H9 (cell line): ENCODE measurements at regions not wholly inside any gene's neighbourhood (a gene's known extent, or its start where the extent isn't known, plus 50 kb on each side); places are given as distances from the start of the nearest gene placed in this dataset.

Experiments
- DNase-seq: peaks from one replicate; pipeline ENCODE4 v3.0.0-alpha.2; 2017
- H2AFZ ChIP-seq: one replicate; pipeline ENCODE4 v1.6.1; 2013; ENCODE audit warnings: mild to moderate bottlenecking, low read length, control low read depth, moderate library complexity
- H2AK5ac ChIP-seq: 2 replicates; pipeline ENCODE4 v1.6.1; 2013; ENCODE audit warnings: low read length, control low read depth, mixed read lengths; ENCODE audit not compliant: insufficient read length
- H2BK120ac ChIP-seq: one replicate; pipeline ENCODE4 v1.6.1; 2013; ENCODE audit warnings: low read depth, mild to moderate bottlenecking, low read length, control low read depth, inconsistent platforms; ENCODE audit not compliant: poor library complexity, severe bottlenecking
- H2BK12ac ChIP-seq: 2 replicates; pipeline ENCODE4 v1.6.1; 2013; ENCODE audit warnings: low read length, control low read depth, mixed read lengths, low read depth; ENCODE audit not compliant: insufficient read length
- H2BK15ac ChIP-seq: 2 replicates; pipeline ENCODE4 v1.6.1; 2013; ENCODE audit warnings: low read depth, low read length, control low read depth
- H2BK20ac ChIP-seq: one replicate; pipeline ENCODE4 v1.6.1; 2013; ENCODE audit warnings: low read depth, mild to moderate bottlenecking, low read length, control low read depth, inconsistent platforms; ENCODE audit not compliant: poor library complexity, severe bottlenecking
- H2BK5ac ChIP-seq: 2 replicates; pipeline ENCODE4 v1.6.1; 2013; ENCODE audit warnings: low read length, control low read depth, mixed read lengths; ENCODE audit not compliant: insufficient read length
- H3K14ac ChIP-seq: 2 replicates; pipeline ENCODE4 v1.6.1; 2013; ENCODE audit warnings: low read length, control low read depth; ENCODE audit not compliant: insufficient read depth
- H3K18ac ChIP-seq: 2 replicates; pipeline ENCODE4 v1.6.1; 2013; ENCODE audit warnings: low read depth, mild to moderate bottlenecking, mixed read lengths, low read length, control low read depth; ENCODE audit not compliant: insufficient read length
- H3K23ac ChIP-seq: 2 replicates; pipeline ENCODE4 v1.6.1; 2013; ENCODE audit warnings: low read length, control low read depth, mixed read lengths, low read depth; ENCODE audit not compliant: insufficient read length
- H3K23me2 ChIP-seq: 2 replicates; pipeline ENCODE4 v1.6.1; 2013; ENCODE audit warnings: low read depth, mild to moderate bottlenecking, mixed read lengths, low read length, control low read depth; ENCODE audit not compliant: insufficient read length, poor library complexity, severe bottlenecking
- H3K27ac ChIP-seq: 2 replicates; pipeline ENCODE4 v1.5.1; 2013; ENCODE audit warnings: low read length, control low read depth, mixed read lengths, low read depth; ENCODE audit not compliant: insufficient read length
- H3K27me3 ChIP-seq: 2 replicates; pipeline ENCODE4 v1.6.1; 2013; ENCODE audit warnings: low read length, control low read depth, inconsistent platforms; ENCODE audit not compliant: insufficient read depth
- H3K4ac ChIP-seq: 2 replicates; pipeline ENCODE4 v1.6.1; 2013; ENCODE audit warnings: low read depth, mild to moderate bottlenecking, control low read depth, inconsistent platforms, low read length, moderate library complexity
- H3K4me1 ChIP-seq: 2 replicates; pipeline ENCODE4 v1.6.1; 2013; ENCODE audit warnings: low read length, control low read depth, inconsistent platforms; ENCODE audit not compliant: insufficient read depth
- H3K4me2 ChIP-seq: 2 replicates; pipeline ENCODE4 v1.6.1; 2013; ENCODE audit warnings: low read length, control low read depth, mixed read lengths; ENCODE audit not compliant: insufficient read length, insufficient read depth
- H3K56ac ChIP-seq: 2 replicates; pipeline ENCODE4 v1.6.1; 2013; ENCODE audit warnings: low read depth, mild to moderate bottlenecking, mixed read lengths, low read length, control low read depth; ENCODE audit not compliant: insufficient read length
- H3K79me1 ChIP-seq: 2 replicates; pipeline ENCODE4 v1.6.1; 2013; ENCODE audit warnings: low read depth, mild to moderate bottlenecking, moderate library complexity, low read length, control low read depth, inconsistent platforms; ENCODE audit not compliant: insufficient read depth, poor library complexity, severe bottlenecking
- H3K79me2 ChIP-seq: 2 replicates; pipeline ENCODE4 v1.6.1; 2013; ENCODE audit warnings: low read length, control low read depth, inconsistent platforms; ENCODE audit not compliant: insufficient read depth
- H3K9ac ChIP-seq: 2 replicates; pipeline ENCODE4 v1.6.1; 2013; ENCODE audit warnings: low read length, control low read depth, mixed read lengths; ENCODE audit not compliant: insufficient read length; ENCODE audit errors: extremely low read depth
- H3K9me3 ChIP-seq: one replicate; pipeline ENCODE4 v1.6.1; 2013; ENCODE audit warnings: low read depth, low read length, inconsistent platforms; ENCODE audit not compliant: control insufficient read depth
- H3T11ph ChIP-seq: one replicate; pipeline ENCODE4 v1.6.1; 2013; ENCODE audit warnings: mild to moderate bottlenecking, low read length, control low read depth, inconsistent platforms
- H4K20me1 ChIP-seq: one replicate; pipeline ENCODE4 v1.6.1; 2013; ENCODE audit not compliant: control insufficient read depth, insufficient read length, insufficient read depth
- H4K5ac ChIP-seq: 2 replicates; pipeline ENCODE4 v1.6.1; 2013; ENCODE audit warnings: low read depth, mild to moderate bottlenecking, mixed read lengths, low read length, control low read depth; ENCODE audit not compliant: insufficient read length
- H4K8ac ChIP-seq: replicated peaks from 2 replicates; pipeline ENCODE4 v1.6.1; 2013; ENCODE audit warnings: low read length, control low read depth, mixed read lengths, low read depth; ENCODE audit not compliant: insufficient read length
- H4K91ac ChIP-seq: 2 replicates; pipeline ENCODE4 v1.6.1; 2013; ENCODE audit warnings: low read depth, mild to moderate bottlenecking, moderate library complexity, mixed read lengths, low read length, control low read depth; ENCODE audit not compliant: insufficient read length
- H3K27ac Mint-ChIP-seq, 3 experiments: 2 replicates in 2 of 3; 3 replicates in 1 of 3; pipeline ENCODE4 v1.8.0; 2020 to 2021; ENCODE audit warnings: mixed read lengths in 3 of 3, mild to moderate bottlenecking in 1 of 3, moderate library complexity in 1 of 3
- H3K27me3 Mint-ChIP-seq: 2 replicates; pipeline ENCODE4 v1.8.0; 2021; ENCODE audit warnings: low read depth, mild to moderate bottlenecking, moderate library complexity, mixed read lengths
- H3K36me3 Mint-ChIP-seq, 3 experiments: 2 replicates in 2 of 3; 3 replicates in 1 of 3; pipeline ENCODE4 v1.8.0; 2020 to 2021; ENCODE audit warnings: low read depth in 3 of 3, mixed read lengths in 3 of 3; ENCODE audit not compliant: insufficient read depth in 1 of 3
- H3K4me1 Mint-ChIP-seq, 2 experiments: 2 replicates each; pipeline ENCODE4 v1.8.0; 2020; ENCODE audit warnings: mixed read lengths in 2 of 2
- H3K4me3 Mint-ChIP-seq, 2 experiments: 2 replicates in 1 of 2; 3 replicates in 1 of 2; pipeline ENCODE4 v1.8.0; 2020 to 2021; ENCODE audit warnings: mild to moderate bottlenecking in 2 of 2, mixed read lengths in 2 of 2, moderate library complexity in 1 of 2
- H3K9me3 Mint-ChIP-seq, 2 experiments: 2 replicates in 1 of 2; 3 replicates in 1 of 2; pipeline ENCODE4 v1.8.0; 2020; ENCODE audit warnings: mild to moderate bottlenecking in 2 of 2, mixed read lengths in 2 of 2, moderate library complexity in 1 of 2
- WGBS: extraction: QIAGEN DNeasy Blood & Tissue Kit; methylation state at CpG from one replicate; pipeline ENCODE4 v1.1.7; 2013; ENCODE audit warnings: missing lambda C conversion rate, low lambda C conversion rate, mixed read lengths; ENCODE audit not compliant: insufficient read length; ENCODE audit errors: extremely low coverage; 5-methylcytosine and 5-hydroxymethylcytosine counted together
- TF ChIP-seq, protein P1 (sequence below): fragments of 200-600 bp; sonication (generic); conservative IDR thresholded peaks from 3 replicates; pipeline ENCODE4 v1.8.0; 2021; ENCODE audit warnings: antibody characterized with exemption, mild to moderate bottlenecking

- H3K27me3 Mint-ChIP-seq, result peaks cover 10% of the 10 kb centered on the region
- no peaks in the 10 kb centered on the region for H4K20me1 ChIP-seq
- no peak overlapping the region for H3K56ac ChIP-seq
- TF ChIP-seq, protein P1, sequence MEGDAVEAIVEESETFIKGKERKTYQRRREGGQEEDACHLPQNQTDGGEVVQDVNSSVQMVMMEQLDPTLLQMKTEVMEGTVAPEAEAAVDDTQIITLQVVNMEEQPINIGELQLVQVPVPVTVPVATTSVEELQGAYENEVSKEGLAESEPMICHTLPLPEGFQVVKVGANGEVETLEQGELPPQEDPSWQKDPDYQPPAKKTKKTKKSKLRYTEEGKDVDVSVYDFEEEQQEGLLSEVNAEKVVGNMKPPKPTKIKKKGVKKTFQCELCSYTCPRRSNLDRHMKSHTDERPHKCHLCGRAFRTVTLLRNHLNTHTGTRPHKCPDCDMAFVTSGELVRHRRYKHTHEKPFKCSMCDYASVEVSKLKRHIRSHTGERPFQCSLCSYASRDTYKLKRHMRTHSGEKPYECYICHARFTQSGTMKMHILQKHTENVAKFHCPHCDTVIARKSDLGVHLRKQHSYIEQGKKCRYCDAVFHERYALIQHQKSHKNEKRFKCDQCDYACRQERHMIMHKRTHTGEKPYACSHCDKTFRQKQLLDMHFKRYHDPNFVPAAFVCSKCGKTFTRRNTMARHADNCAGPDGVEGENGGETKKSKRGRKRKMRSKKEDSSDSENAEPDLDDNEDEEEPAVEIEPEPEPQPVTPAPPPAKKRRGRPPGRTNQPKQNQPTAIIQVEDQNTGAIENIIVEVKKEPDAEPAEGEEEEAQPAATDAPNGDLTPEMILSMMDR, result no peak; the same call in 2 of the 3 replicates
- no peak overlapping the region for H2BK20ac ChIP-seq
- H4K5ac ChIP-seq, result no peak overlapping the region
- no peak overlapping the region for H2BK15ac ChIP-seq
- H3K36me3 Mint-ChIP-seq, result no peaks in the 10 kb centered on the region
- H3K14ac ChIP-seq, result no peak overlapping the region
- no peak overlapping the region for H3K27ac Mint-ChIP-seq
- H2BK12ac ChIP-seq, result no peak overlapping the region
- H3T11ph ChIP-seq, result no peak overlapping the region
- DNase-seq, result no peak
- no peaks in the 10 kb centered on the region for H3K4me1 ChIP-seq
- H2AFZ ChIP-seq, result no peak overlapping the region
- H3K4me1 Mint-ChIP-seq, result no peaks in the 10 kb centered on the region
- H2BK5ac ChIP-seq, result no peak overlapping the region
- no peak overlapping the region for H3K27ac ChIP-seq
- WGBS, result no CpG with 5 or more reads among the region's 7 CpGs
- no peak overlapping the region for H2AK5ac ChIP-seq
- no peak overlapping the region for H4K8ac ChIP-seq
- H3K23ac ChIP-seq, result no peak overlapping the region
- no peak overlapping the region for H3K4me2 ChIP-seq
- H3K18ac ChIP-seq, result no peak overlapping the region
- no peaks in the 10 kb centered on the region for H3K23me2 ChIP-seq
- no peaks in the 10 kb centered on the region for H3K27me3 ChIP-seq
- H3K9me3 ChIP-seq, result no peaks in the 10 kb centered on the region
- no peaks in the 10 kb centered on the region for H3K9me3 Mint-ChIP-seq
- H3K4ac ChIP-seq, result no peak overlapping the region
- no peak overlapping the region for H2BK120ac ChIP-seq
- no peak overlapping the region for H4K91ac ChIP-seq
- H3K79me1 ChIP-seq, result no peaks in the 10 kb centered on the region
- no peaks in the 10 kb centered on the region for H3K79me2 ChIP-seq
- H3K9ac ChIP-seq, result no peak overlapping the region
- H3K4me3 Mint-ChIP-seq, result no peak overlapping the region
Observed at GRCh38 chr6:947235-947934, 254.4 kb upstream of the EXOC2 start.
